ENCODE measurements at regions not wholly inside any gene's neighbourhood (a gene's known extent, or its start where the extent isn't known, plus 50 kb on each side); places are given as distances from the start of the nearest gene placed in this dataset.

GRCh38 chr16:86120201-86121192 is 221.5 kb downstream of the IRF8 start:
- no peaks in the 10 kb centered on the region for H3K36me3 ChIP-seq (ENCODE audit: control insufficient read depth, insufficient read depth, low read length)
- H3K4me1 ChIP-seq (ENCODE audit: control insufficient read depth, insufficient read depth, low read length) = no peaks in the 10 kb centered on the region
- DNase-seq (ENCODE audit: low read depth, low spot score) = no peak
- BruUV-seq (replicated peaks) = no TSS peak
- H3K4me3 ChIP-seq (ENCODE audit: low read depth in 2 of 2, low read length in 2 of 2) = no peak overlapping the region
- no peaks in the 10 kb centered on the region for H3K9me3 ChIP-seq (ENCODE audit: control insufficient read depth, insufficient read depth, low read depth, low read length)
- H3K27ac ChIP-seq (ENCODE audit: low read length) = no peak overlapping the region
- POLR2A ChIA-PET = interaction anchor here (0.7 kb wide), 2 partner anchors 10 to 178 kb away, joined by 4 to 8 read pairs; no protein-coding TSS in a partner anchor
- TF ChIP-seq SIN3A (IDR thresholded peaks at IDR 0.05; ENCODE audit: borderline replicate concordance, insufficient read depth, low read depth, low read length) = no peak
- TF ChIP-seq TCF7L2 (IDR thresholded peaks at IDR 0.05; ENCODE audit: low read depth, low read length) = no peak
- no peak for TF ChIP-seq REST (IDR thresholded peaks at IDR 0.05; ENCODE audit: insufficient read depth in 1 of 2, low read depth in 2 of 2, low read length in 1 of 2)
- TF ChIP-seq CTCF (IDR thresholded peaks at IDR 0.05) = no peak
- no peak for TF ChIP-seq POLR2AphosphoS5 (IDR thresholded peaks at IDR 0.05; ENCODE audit: low read depth, low read length)
- peaks cover 3% of the 10 kb centered on the region for H3K27me3 ChIP-seq (ENCODE audit: control insufficient read depth, insufficient read depth, low read length)
- CTCF ChIA-PET = no interaction called here
- in situ Hi-C loops (cut with HindIII; ENCODE audit: low pct_unique_long_range_greater_than_20kb, low sequenced_read_pairs) (no loop called here), intact Hi-C loops (cut with micrococcal nuclease; ENCODE audit: unreplicated experiment) (no loop called here)
- ATAC-seq = no peak

- Histone ChIP-seq H3K36me3 (ENCODE audit: control insufficient read depth, insufficient read depth, low read length) (no peaks in the 10 kb centered on the region), H3K27ac (ENCODE audit: low read length) (no peak overlapping the region), H3K27me3 (ENCODE audit: control insufficient read depth, insufficient read depth, low read length) (peaks cover 5% of the 10 kb centered on the region), H3K4me3 (ENCODE audit: low read depth in 2 of 2, low read length in 2 of 2) (no peak overlapping the region), H3K9me3 (ENCODE audit: control insufficient read depth, insufficient read depth, low read depth, low read length) (no peaks in the 10 kb centered on the region), H3K4me1 (ENCODE audit: control insufficient read depth, insufficient read depth, low read length) (no peaks in the 10 kb centered on the region)
- ChIA-PET CTCF (no interaction called here), POLR2A (no interaction called here)
- BruUV-seq (replicated peaks) = no TSS peak
- DNase-seq (ENCODE audit: low read depth, low spot score) (no peak), ATAC-seq (no peak)
- intact Hi-C loops (cut with micrococcal nuclease; ENCODE audit: unreplicated experiment) = no loop called here
- TF ChIP-seq CTCF (IDR thresholded peaks at IDR 0.05) = no peak
- TF ChIP-seq TCF7L2 (IDR thresholded peaks at IDR 0.05; ENCODE audit: low read depth, low read length) = no peak
- no peak for TF ChIP-seq SIN3A (IDR thresholded peaks at IDR 0.05; ENCODE audit: borderline replicate concordance, insufficient read depth, low read depth, low read length)
- TF ChIP-seq POLR2AphosphoS5 (IDR thresholded peaks at IDR 0.05; ENCODE audit: low read depth, low read length) = no peak
- TF ChIP-seq REST (IDR thresholded peaks at IDR 0.05; ENCODE audit: insufficient read depth in 1 of 2, low read depth in 2 of 2, low read length in 1 of 2) = no peak
- in situ Hi-C loops (cut with HindIII; ENCODE audit: low pct_unique_long_range_greater_than_20kb, low sequenced_read_pairs) = no loop called here
These were observed 222.5 kb downstream of the IRF8 start for GRCh38 chr16:86121374-86122010.

Data from Panc1 (cell line).